Natural killer cell (primary cell): ENCODE measurements at regions not wholly inside any gene's neighbourhood (a gene's known extent, or its start where the extent isn't known, plus 50 kb on each side); places are given as distances from the start of the nearest gene placed in this dataset.

Source experiments
- ATAC-seq, 3 donors: fragments of 150-1000 bp in 2 of 3; fragments of 200-7000 bp in 1 of 3; cut with Tn5 transposase; 1 replicate in 1 of 3; 2 replicates in 2 of 3; pipeline ENCODE4 v1.10.0; 2021; ENCODE audit warnings: mild to moderate bottlenecking in 2 of 3, moderate library complexity in 2 of 3
- DNase-seq, 2 donors: peaks; one replicate each; pipeline versions ENCODE4 v3.0.0 to v3.0.0-alpha.2; 2013 to 2021; ENCODE audit warnings: mixed read lengths in 1 of 2
- H3K27ac ChIP-seq: one replicate; pipeline ENCODE4 v1.5.1; 2013; ENCODE audit warnings: mild to moderate bottlenecking, low read length
- H3K27me3 ChIP-seq: one replicate; pipeline ENCODE4 v1.6.1; 2013; ENCODE audit warnings: low read length; ENCODE audit not compliant: control insufficient read depth, insufficient read depth
- H3K36me3 ChIP-seq: one replicate; pipeline ENCODE4 v1.6.1; 2013; ENCODE audit warnings: low read length; ENCODE audit not compliant: control insufficient read depth, insufficient read depth
- H3K4me1 ChIP-seq: one replicate; pipeline ENCODE4 v1.6.1; 2013; ENCODE audit warnings: low read length; ENCODE audit not compliant: control insufficient read depth, insufficient read depth
- H3K4me3 ChIP-seq: one replicate; pipeline ENCODE4 v1.5.1; 2013; ENCODE audit warnings: low read length
- H3K9me3 ChIP-seq: one replicate; pipeline ENCODE4 v1.6.1; 2013; ENCODE audit warnings: low read length; ENCODE audit not compliant: control insufficient read depth, insufficient read depth
- H3K27ac Mint-ChIP-seq, 2 donors: one replicate each; pipeline ENCODE4 v1.8.0; 2022; ENCODE audit warnings: mild to moderate bottlenecking in 2 of 2, mixed read lengths in 2 of 2, moderate library complexity in 1 of 2
- H3K27me3 Mint-ChIP-seq, 2 donors: one replicate each; pipeline ENCODE4 v1.8.0; 2022; ENCODE audit warnings: low read depth in 2 of 2, mixed read lengths in 2 of 2
- H3K36me3 Mint-ChIP-seq: one replicate; pipeline ENCODE4 v1.8.0; 2022; ENCODE audit warnings: mixed read lengths
- H3K4me1 Mint-ChIP-seq, 2 donors: one replicate each; pipeline ENCODE4 v1.8.0; 2022; ENCODE audit warnings: mixed read lengths in 2 of 2
- H3K4me3 Mint-ChIP-seq: one replicate; pipeline ENCODE4 v1.8.0; 2022; ENCODE audit warnings: mild to moderate bottlenecking, moderate library complexity, mixed read lengths
- H3K9me3 Mint-ChIP-seq, 2 donors: one replicate each; pipeline ENCODE4 v1.8.0; 2022; ENCODE audit warnings: mixed read lengths in 2 of 2
- CTCF ChIP-seq: fragments of 200-600 bp; IDR thresholded peaks from one replicate; pipeline ENCODE4 v1.8.0; 2022; ENCODE audit warnings: antibody characterized with exemption
- WGBS: methylation state at CpG from one replicate; pipeline ENCODE4 v1.1.7; 2013; ENCODE audit warnings: missing lambda C conversion rate; ENCODE audit not compliant: insufficient coverage; 5-methylcytosine and 5-hydroxymethylcytosine counted together
- intact Hi-C: fragments of 100-400 bp; cut with micrococcal nuclease; formaldehyde crosslinking; loops from one replicate; pipeline ENCODE4 v1.14.2; 2022

- TF ChIP-seq CTCF: peak; percentile 1
- 33% methylated on average over 4 of the region's 4 CpGs for WGBS
Measured at GRCh38 chr2:133811409-133812125, 243.3 kb upstream of the NCKAP5 start.

GRCh38 chr2:133812826-133813617 lies 244.8 kb upstream of the NCKAP5 start:
- ATAC-seq (no peak), DNase-seq (no peak)
- Histone ChIP-seq H3K27ac (no peak overlapping the region), H3K4me1 (no peaks in the 10 kb centered on the region), H3K27me3 (no peaks in the 10 kb centered on the region), H3K36me3 (no peaks in the 10 kb centered on the region), H3K4me3 (no peak overlapping the region), H3K9me3 (no peaks in the 10 kb centered on the region)
- Mint-ChIP-seq H3K27me3 (peaks cover 0 to 3% of the 10 kb centered on the region in 2 donors), H3K4me3 (no peak overlapping the region), H3K36me3 (no peaks in the 10 kb centered on the region), H3K27ac (no peak overlapping the region), H3K9me3 (peaks cover 26 to 31% of the 10 kb centered on the region in 2 donors), H3K4me1 (no peaks in the 10 kb centered on the region)
- intact Hi-C loops: no loop called here
- 92% methylated on average over 3 of the region's 4 CpGs for WGBS
- TF ChIP-seq CTCF: no peak

More at GRCh38 chr2:133811409-133812125, 243.3 kb upstream of the NCKAP5 start:
- no peaks in the 10 kb centered on the region for H3K36me3 Mint-ChIP-seq
- DNase-seq (no peak), ATAC-seq (no peak)
- intact Hi-C loops: no loop called here
- no peaks in the 10 kb centered on the region for H3K4me1 ChIP-seq
- peaks cover 5% of the 10 kb centered on the region for H3K9me3 ChIP-seq
- no peak overlapping the region for H3K27ac ChIP-seq
- H3K4me3 ChIP-seq: no peak overlapping the region
- no peak overlapping the region for H3K27ac Mint-ChIP-seq
- peaks cover 26 to 31% of the 10 kb centered on the region in 2 donors for H3K9me3 Mint-ChIP-seq
- H3K27me3 Mint-ChIP-seq: peaks cover 0 to 3% of the 10 kb centered on the region in 2 donors
- no peak overlapping the region for H3K4me3 Mint-ChIP-seq
- H3K36me3 ChIP-seq: no peaks in the 10 kb centered on the region
- H3K27me3 ChIP-seq: no peaks in the 10 kb centered on the region
- H3K4me1 Mint-ChIP-seq: no peaks in the 10 kb centered on the region

GRCh38 chr2:133814890-133815289 lies 246.6 kb upstream of the NCKAP5 start:
- Histone ChIP-seq H3K27me3 (no peaks in the 10 kb centered on the region), H3K4me1 (no peaks in the 10 kb centered on the region), H3K36me3 (no peaks in the 10 kb centered on the region), H3K9me3 (no peaks in the 10 kb centered on the region), H3K4me3 (no peak overlapping the region), H3K27ac (no peak overlapping the region)
- H3K4me1 Mint-ChIP-seq: no peaks in the 10 kb centered on the region
- ATAC-seq (no peak), DNase-seq (no peak)
- H3K9me3 Mint-ChIP-seq: peaks cover 18 to 23% of the 10 kb centered on the region in 2 donors
- H3K27me3 Mint-ChIP-seq: no peaks in the 10 kb centered on the region
- WGBS: 69% methylated on average over 3 of the region's 4 CpGs
- no peak overlapping the region for H3K27ac Mint-ChIP-seq
- no peak for TF ChIP-seq CTCF
- no peak overlapping the region for H3K4me3 Mint-ChIP-seq
- intact Hi-C loops: no loop called here
- H3K36me3 Mint-ChIP-seq: no peaks in the 10 kb centered on the region
